Activated naive CD4-positive, alpha-beta T cell treated with anti-CD3 and anti-CD28 coated beads for 36 hours (primary cell): ENCODE measurements at regions not wholly inside any gene's neighbourhood (a gene's known extent, or its start where the extent isn't known, plus 50 kb on each side); places are given as distances from the start of the nearest gene placed in this dataset.

ENCODE experiments used
- CTCF ChIA-PET: fragments of 350-600 bp; sonication (Branson Sonifier 250); formaldehyde crosslinking; loops from one replicate; lab custom pipeline; 2021; ENCODE audit warnings: antibody characterized with exemption; lab: Charles Lee
- DNase-seq: peaks from one replicate; pipeline ENCODE4 v3.0.0-alpha.2; 2020
- H3K27ac Mint-ChIP-seq: one replicate; pipeline ENCODE4 v1.8.0; 2021; ENCODE audit warnings: mild to moderate bottlenecking, mixed read lengths
- H3K27me3 Mint-ChIP-seq: one replicate; pipeline ENCODE4 v1.8.0; 2021; ENCODE audit warnings: low read depth, mixed read lengths
- H3K36me3 Mint-ChIP-seq: one replicate; pipeline ENCODE4 v1.8.0; 2021; ENCODE audit warnings: low read depth, mixed read lengths
- H3K4me1 Mint-ChIP-seq: one replicate; pipeline ENCODE4 v1.8.0; 2021; ENCODE audit warnings: low read depth, mixed read lengths
- H3K4me3 Mint-ChIP-seq: one replicate; pipeline ENCODE4 v1.8.0; 2021; ENCODE audit warnings: mild to moderate bottlenecking, moderate library complexity, mixed read lengths
- H3K9me3 Mint-ChIP-seq: one replicate; pipeline ENCODE4 v1.8.0; 2021; ENCODE audit warnings: mixed read lengths
- intact Hi-C: fragments of 100-400 bp; cut with micrococcal nuclease; formaldehyde crosslinking; loops from one replicate; pipeline ENCODE4 v1.15.1; 2023

GRCh38 chr12:69014047-69014446, 81.1 kb upstream of the CPM start:
- Mint-ChIP-seq H3K27me3 (peaks cover 21% of the 10 kb centered on the region), H3K4me3 (no peak overlapping the region), H3K9me3 (no peaks in the 10 kb centered on the region), H3K27ac (no peak overlapping the region), H3K4me1 (no peaks in the 10 kb centered on the region), H3K36me3 (no peaks in the 10 kb centered on the region)
- intact Hi-C loops: no loop called here
- no peak for DNase-seq
- CTCF ChIA-PET: interaction anchor here (1.2 kb wide), 1 partner anchor 183 kb away, joined by 3 read pairs; no protein-coding TSS in a partner anchor

- intact Hi-C loops: no loop called here
- no peaks in the 10 kb centered on the region for H3K4me1 Mint-ChIP-seq
- no peak overlapping the region for H3K4me3 Mint-ChIP-seq
- peaks cover 17% of the 10 kb centered on the region for H3K27me3 Mint-ChIP-seq
- CTCF ChIA-PET: interaction anchor here (1.2 kb wide), 1 partner anchor 184 kb away, joined by 3 read pairs; no protein-coding TSS in a partner anchor
- H3K9me3 Mint-ChIP-seq: no peaks in the 10 kb centered on the region
- H3K36me3 Mint-ChIP-seq: no peaks in the 10 kb centered on the region
- DNase-seq: no peak
- no peak overlapping the region for H3K27ac Mint-ChIP-seq
These were observed 82.0 kb upstream of the CPM start for GRCh38 chr12:69015017-69015416.

- CTCF ChIA-PET: no interaction called here
- Mint-ChIP-seq H3K27me3 (peaks cover 14% of the 10 kb centered on the region), H3K36me3 (no peaks in the 10 kb centered on the region), H3K9me3 (no peaks in the 10 kb centered on the region), H3K4me3 (no peak overlapping the region), H3K4me1 (no peaks in the 10 kb centered on the region), H3K27ac (no peak overlapping the region)
- intact Hi-C loops: no loop called here
- DNase-seq: no peak
These were observed 82.9 kb upstream of the CPM start for GRCh38 chr12:69015831-69016230.

- DNase-seq: no peak
- Mint-ChIP-seq H3K9me3 (no peaks in the 10 kb centered on the region), H3K27me3 (peaks cover 17% of the 10 kb centered on the region), H3K36me3 (no peaks in the 10 kb centered on the region), H3K4me3 (no peak overlapping the region), H3K4me1 (peaks cover 2% of the 10 kb centered on the region), H3K27ac (no peak overlapping the region)
- intact Hi-C loops: no loop called here
- CTCF ChIA-PET: no interaction called here
These were observed 86.1 kb upstream of the CPM start for GRCh38 chr12:69019082-69019481.

- no peak overlapping the region for H3K4me3 Mint-ChIP-seq
- CTCF ChIA-PET: no interaction called here
- no peaks in the 10 kb centered on the region for H3K36me3 Mint-ChIP-seq
These were observed 86.9 kb upstream of the CPM start for GRCh38 chr12:69019910-69020309.

GRCh38 chr12:69022674-69023073, 89.7 kb upstream of the CPM start:
- Mint-ChIP-seq H3K4me3 (no peak overlapping the region), H3K4me1 (peaks cover 5% of the 10 kb centered on the region), H3K27ac (no peak overlapping the region), H3K27me3 (peaks cover 27% of the 10 kb centered on the region), H3K9me3 (no peaks in the 10 kb centered on the region), H3K36me3 (no peaks in the 10 kb centered on the region)
- no peak for DNase-seq
- CTCF ChIA-PET: interaction anchor here (1.2 kb wide), 1 partner anchor 15 kb away, joined by 3 read pairs; no protein-coding TSS in a partner anchor
- intact Hi-C loops: no loop called here

More at GRCh38 chr12:69019910-69020309, 86.9 kb upstream of the CPM start:
- intact Hi-C loops: no loop called here
- peaks cover 17% of the 10 kb centered on the region for H3K27me3 Mint-ChIP-seq
- peaks cover 2% of the 10 kb centered on the region for H3K4me1 Mint-ChIP-seq
- no peak for DNase-seq
- no peaks in the 10 kb centered on the region for H3K9me3 Mint-ChIP-seq
- H3K27ac Mint-ChIP-seq: no peak overlapping the region

GRCh38 chr12:69023840-69024239, 90.9 kb upstream of the CPM start:
- no peak overlapping the region for H3K27ac Mint-ChIP-seq
- CTCF ChIA-PET: interaction anchor here (1.2 kb wide), 1 partner anchor 16 kb away, joined by 3 read pairs; no protein-coding TSS in a partner anchor
- no peaks in the 10 kb centered on the region for H3K9me3 Mint-ChIP-seq
- H3K4me3 Mint-ChIP-seq: no peak overlapping the region
- H3K27me3 Mint-ChIP-seq: peaks cover 23% of the 10 kb centered on the region
- H3K36me3 Mint-ChIP-seq: no peaks in the 10 kb centered on the region
- no peak for DNase-seq
- intact Hi-C loops: no loop called here
- H3K4me1 Mint-ChIP-seq: peaks cover 5% of the 10 kb centered on the region

- Mint-ChIP-seq H3K27me3 (peaks cover 23% of the 10 kb centered on the region), H3K4me1 (peaks cover 5% of the 10 kb centered on the region), H3K36me3 (no peaks in the 10 kb centered on the region), H3K27ac (no peak overlapping the region), H3K4me3 (no peak overlapping the region), H3K9me3 (no peaks in the 10 kb centered on the region)
- intact Hi-C loops: no loop called here
- no peak for DNase-seq
- CTCF ChIA-PET: no interaction called here
These were observed 91.4 kb upstream of the CPM start for GRCh38 chr12:69024413-69024812.

GRCh38 chr12:69024907-69025306, 91.9 kb upstream of the CPM start:
- no peak for DNase-seq
- Mint-ChIP-seq H3K27ac (no peak overlapping the region), H3K27me3 (peaks cover 23% of the 10 kb centered on the region), H3K4me3 (no peak overlapping the region), H3K4me1 (peaks cover 5% of the 10 kb centered on the region), H3K9me3 (no peaks in the 10 kb centered on the region), H3K36me3 (no peaks in the 10 kb centered on the region)
- CTCF ChIA-PET: no interaction called here
- intact Hi-C loops: no loop called here

- no peak overlapping the region for H3K4me3 Mint-ChIP-seq
- H3K9me3 Mint-ChIP-seq: no peaks in the 10 kb centered on the region
- peaks cover 20% of the 10 kb centered on the region for H3K27me3 Mint-ChIP-seq
- H3K36me3 Mint-ChIP-seq: no peaks in the 10 kb centered on the region
- DNase-seq: no peak
- H3K4me1 Mint-ChIP-seq: peaks cover 5% of the 10 kb centered on the region
- H3K27ac Mint-ChIP-seq: no peak overlapping the region
- intact Hi-C loops: no loop called here
- CTCF ChIA-PET: no interaction called here
These were observed 93.4 kb upstream of the CPM start for GRCh38 chr12:69026336-69026735.

- intact Hi-C loops: no loop called here
- CTCF ChIA-PET: interaction anchor here (1.0 kb wide), 1 partner anchor 44 kb away, joined by 3 read pairs; no protein-coding TSS in a partner anchor
- H3K9me3 Mint-ChIP-seq: no peaks in the 10 kb centered on the region
- H3K27ac Mint-ChIP-seq: no peak overlapping the region
- H3K4me1 Mint-ChIP-seq: peaks cover 4% of the 10 kb centered on the region
- no peaks in the 10 kb centered on the region for H3K36me3 Mint-ChIP-seq
- peaks cover 22% of the 10 kb centered on the region for H3K27me3 Mint-ChIP-seq
- no peak overlapping the region for H3K4me3 Mint-ChIP-seq
- no peak for DNase-seq
These were observed 94.5 kb upstream of the CPM start for GRCh38 chr12:69027411-69027881.

GRCh38 chr12:69028941-69029729, 96.2 kb upstream of the CPM start:
- CTCF ChIA-PET: no interaction called here
- H3K27ac Mint-ChIP-seq: no peak overlapping the region
- H3K36me3 Mint-ChIP-seq: no peaks in the 10 kb centered on the region
- peaks cover 2% of the 10 kb centered on the region for H3K4me1 Mint-ChIP-seq
- DNase-seq: no peak
- peaks cover 22% of the 10 kb centered on the region for H3K27me3 Mint-ChIP-seq
- no peaks in the 10 kb centered on the region for H3K9me3 Mint-ChIP-seq
- no peak overlapping the region for H3K4me3 Mint-ChIP-seq
- intact Hi-C loops: no loop called here

- Mint-ChIP-seq H3K36me3 (no peaks in the 10 kb centered on the region), H3K9me3 (no peaks in the 10 kb centered on the region), H3K27me3 (peaks cover 20% of the 10 kb centered on the region), H3K27ac (no peak overlapping the region), H3K4me3 (no peak overlapping the region), H3K4me1 (peaks cover 2% of the 10 kb centered on the region)
- intact Hi-C loops: no loop called here
- DNase-seq: no peak
- CTCF ChIA-PET: no interaction called here
These were observed 97.3 kb upstream of the CPM start for GRCh38 chr12:69030321-69030720.
